Left renal pelvis (tissue), 4 donors: ENCODE measurements at regions not wholly inside any gene's neighbourhood (a gene's known extent, or its start where the extent isn't known, plus 50 kb on each side); places are given as distances from the start of the nearest gene placed in this dataset.

Experiments
- DNase-seq, 4 donors: peaks; one replicate each; pipeline ENCODE4 v3.0.0-alpha.2; 2013; ENCODE audit warnings: low read depth in 4 of 4, low spot score in 3 of 4

DNA sequence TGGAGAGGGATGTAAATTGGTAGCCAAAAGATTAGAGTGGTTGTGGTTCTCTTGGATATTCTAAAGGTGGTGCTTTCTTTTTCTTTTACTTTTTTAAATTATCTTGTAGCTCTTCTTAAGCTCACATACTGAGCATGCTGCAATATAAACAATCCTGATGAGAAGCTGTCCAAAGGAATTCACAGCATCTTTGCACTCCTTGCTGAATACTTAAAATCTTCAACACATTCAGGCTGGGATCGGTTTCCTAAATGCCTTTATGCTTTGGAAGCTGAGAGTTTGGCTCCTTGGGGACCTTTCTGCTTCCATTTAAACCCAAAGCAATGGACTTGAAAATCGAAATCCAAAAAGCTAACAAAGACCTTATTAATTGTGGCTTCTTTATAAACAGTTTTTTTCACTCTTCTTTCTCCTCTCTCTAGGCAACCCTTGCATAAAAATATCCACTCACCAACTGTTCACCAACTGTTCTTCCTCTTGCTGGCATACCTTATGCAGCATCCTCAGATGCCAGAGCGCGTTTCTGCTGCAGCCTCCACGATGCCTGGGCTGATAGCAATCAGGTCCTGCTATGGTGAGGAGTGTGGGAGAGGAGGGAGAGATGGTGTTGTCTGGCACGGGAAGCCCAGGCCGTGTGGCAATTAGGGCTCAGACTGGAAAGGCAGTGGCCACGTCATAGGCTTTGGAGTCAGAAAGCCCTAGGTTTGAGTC lies 535.8 kb upstream of the DAB1 start:
- DNase-seq = no peak

- no peak for DNase-seq
These were observed 533.7 kb upstream of the DAB1 start for GRCh38 chr1:57957576-57957975.

GRCh38 chr1:57951390-57951789 lies 527.5 kb upstream of the DAB1 start:
- DNase-seq = no peak

DNA sequence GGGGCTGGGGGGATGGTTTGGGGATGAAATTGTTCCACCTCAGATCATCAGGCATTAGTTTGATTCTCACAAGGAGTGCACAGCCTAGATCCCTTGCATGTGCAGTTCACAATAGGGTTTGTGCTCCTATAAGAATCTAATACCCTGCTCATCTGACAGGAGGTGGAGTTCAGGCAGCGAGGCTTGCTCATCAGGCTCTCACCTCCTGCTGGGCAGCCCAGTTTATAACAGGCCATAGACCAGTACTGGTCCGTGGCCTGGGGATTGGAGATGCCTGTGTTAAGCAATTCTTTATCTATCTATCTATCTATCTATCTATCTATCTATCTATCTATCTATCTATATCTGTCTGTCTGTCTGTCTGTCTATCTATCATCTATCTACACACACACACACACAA lies 525.3 kb upstream of the DAB1 start:
- no peak for DNase-seq

- no peak for DNase-seq
These were observed 523.6 kb upstream of the DAB1 start for GRCh38 chr1:57947471-57947870.

GRCh38 chr1:57945045-57945444 lies 521.2 kb upstream of the DAB1 start:
- DNase-seq = no peak

DNA sequence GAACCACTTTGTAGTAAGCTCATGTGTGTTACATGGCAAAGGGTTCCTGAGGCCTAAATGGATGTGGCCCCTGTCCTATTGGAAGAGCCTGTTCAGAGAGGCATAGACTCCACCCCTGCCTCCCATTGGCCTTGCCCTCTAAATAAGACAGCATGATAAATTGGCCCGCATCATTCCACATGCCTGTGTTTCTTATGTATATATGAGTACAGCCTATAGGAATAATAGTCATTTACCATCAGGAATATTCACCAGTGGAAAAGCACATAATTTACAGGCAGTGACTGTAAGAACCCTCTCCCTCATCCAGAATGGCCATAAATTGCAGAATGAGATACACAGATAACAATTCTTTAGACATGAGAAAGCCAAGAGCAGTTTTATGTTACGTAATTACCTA lies 519.5 kb upstream of the DAB1 start:
- no peak for DNase-seq

- DNase-seq = no peak
These were observed 510.9 kb upstream of the DAB1 start for GRCh38 chr1:57934745-57935144.

DNA sequence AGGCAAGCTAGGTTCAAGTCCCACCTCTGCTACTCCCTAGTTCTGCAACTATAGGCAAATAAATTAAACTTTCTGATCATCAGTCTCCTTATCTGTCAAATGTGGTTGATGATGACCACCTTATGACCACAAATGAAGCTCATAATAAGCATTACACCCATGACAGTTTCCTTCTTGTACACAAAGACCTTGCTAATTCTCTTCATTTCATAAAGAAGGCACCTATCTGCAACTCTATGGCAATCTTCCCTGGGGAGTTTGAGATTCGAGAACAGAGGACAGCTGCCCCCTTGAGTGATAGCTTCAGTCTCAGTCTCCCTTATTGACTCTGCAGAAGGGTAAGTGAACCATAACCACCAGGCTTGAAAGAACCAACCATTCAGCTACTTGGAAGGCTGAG lies 503.1 kb upstream of the DAB1 start:
- DNase-seq = no peak

DNA sequence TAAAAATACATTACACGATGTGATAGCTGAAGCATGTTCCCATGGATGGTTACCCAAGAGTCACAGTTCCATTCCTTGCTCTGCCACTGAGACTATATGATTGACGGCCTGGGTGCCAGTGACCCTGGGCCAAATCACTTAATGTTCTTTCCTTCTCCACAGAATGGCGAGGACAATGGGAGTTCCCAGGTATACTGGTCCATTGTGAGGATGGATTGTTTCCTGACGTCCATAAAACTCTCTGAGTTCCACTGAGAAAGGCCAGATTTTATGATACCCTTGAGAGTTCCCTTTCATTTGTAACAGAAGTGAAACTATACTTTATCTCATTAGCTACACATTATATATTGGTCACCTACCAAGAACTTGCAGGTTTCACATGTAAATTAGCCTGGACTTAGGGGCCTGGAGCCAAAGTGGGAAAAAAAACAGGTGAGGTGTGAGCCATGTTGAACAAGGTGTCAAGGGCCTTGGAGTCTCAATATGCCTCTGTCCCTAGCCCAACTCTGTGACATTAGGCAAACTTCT lies 502.2 kb upstream of the DAB1 start:
- no peak for DNase-seq

- no peak for DNase-seq
These were observed 501.4 kb upstream of the DAB1 start for GRCh38 chr1:57925226-57925625.

DNA sequence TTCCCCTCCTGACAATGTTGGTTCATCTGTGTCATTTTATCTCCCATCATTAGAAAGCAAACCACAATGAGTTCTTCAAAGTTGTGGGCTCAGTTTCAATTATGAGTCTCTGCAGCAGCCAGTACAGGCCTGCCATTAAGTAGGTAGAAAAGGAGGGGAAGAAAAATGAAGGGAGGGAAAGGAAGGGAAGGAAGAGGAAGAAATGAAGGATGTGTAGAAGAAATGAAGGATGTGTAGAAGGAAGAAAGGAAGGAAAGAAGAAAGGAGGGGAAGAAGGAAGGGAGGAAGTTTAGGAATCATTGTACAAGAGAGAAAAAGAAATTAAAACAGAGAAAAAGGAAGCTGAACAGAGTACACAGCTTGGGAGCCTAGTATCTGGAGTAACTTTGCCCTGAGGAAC lies 498.3 kb upstream of the DAB1 start:
- DNase-seq = no peak

DNA sequence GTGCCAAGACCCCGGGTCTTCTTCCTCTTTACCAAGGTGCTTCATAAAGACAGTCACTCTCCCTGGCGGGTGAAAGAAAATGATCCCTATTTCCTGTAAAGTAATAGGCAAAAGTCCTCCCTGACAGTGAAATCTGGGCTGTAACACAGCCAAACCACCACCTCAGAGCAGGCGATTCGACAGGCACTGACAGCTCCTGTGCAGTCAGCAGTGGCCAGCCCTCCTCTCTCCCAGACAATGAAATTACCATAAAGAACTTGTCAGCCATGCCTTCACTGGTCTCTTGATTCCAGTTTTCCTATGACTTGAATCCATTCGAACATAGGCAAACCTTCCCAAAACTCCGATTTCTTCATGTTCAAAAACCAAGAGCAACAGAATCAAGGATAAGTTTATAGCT lies 492.2 kb upstream of the DAB1 start:
- DNase-seq = no peak

- no peak for DNase-seq
These were observed 487.6 kb upstream of the DAB1 start for GRCh38 chr1:57911427-57911826.

GRCh38 chr1:57910782-57911181 lies 486.9 kb upstream of the DAB1 start:
- DNase-seq = no peak

- DNase-seq = no peak
These were observed 486.4 kb upstream of the DAB1 start for GRCh38 chr1:57910305-57910704.

DNA sequence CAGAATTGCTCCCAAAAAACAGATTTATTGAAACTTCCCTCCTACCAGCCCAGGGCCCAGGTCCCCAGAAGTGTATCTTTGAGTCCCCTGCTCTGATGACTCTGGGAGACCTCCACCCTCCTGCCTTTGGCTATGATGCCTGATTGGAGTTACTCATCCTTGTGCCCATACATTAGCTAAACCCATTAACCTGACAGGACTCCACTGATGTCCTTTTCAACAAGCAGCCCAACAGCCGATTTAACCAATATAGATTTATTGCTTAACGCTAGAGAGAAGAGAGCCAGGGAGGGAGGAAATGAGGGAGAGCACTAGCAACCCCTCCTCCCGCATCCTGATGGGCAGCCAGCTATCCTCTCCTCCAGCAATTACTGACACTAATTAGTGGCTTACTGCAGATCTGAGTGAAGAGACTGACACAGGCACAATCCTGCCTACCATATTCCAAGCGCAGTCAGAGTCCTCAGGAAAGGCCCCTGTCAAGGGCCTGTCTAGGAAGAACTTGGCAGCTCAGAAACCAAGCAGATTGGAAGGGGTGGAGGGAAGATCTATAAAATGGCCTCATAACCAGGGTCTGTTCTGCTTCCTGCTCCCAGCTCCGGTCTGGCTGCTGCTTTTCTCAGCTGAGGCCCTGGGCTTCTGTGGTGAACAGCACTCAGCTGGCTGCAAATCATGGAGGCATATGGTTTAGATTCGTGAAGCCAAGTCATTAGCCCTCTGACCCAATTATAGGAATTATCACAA lies 484.5 kb upstream of the DAB1 start:
- DNase-seq = no peak

GRCh38 chr1:57901208-57901919 lies 477.5 kb upstream of the DAB1 start:
- DNase-seq = no peak

- no peak for DNase-seq
These were observed 474.7 kb upstream of the DAB1 start for GRCh38 chr1:57898531-57898930.

DNA sequence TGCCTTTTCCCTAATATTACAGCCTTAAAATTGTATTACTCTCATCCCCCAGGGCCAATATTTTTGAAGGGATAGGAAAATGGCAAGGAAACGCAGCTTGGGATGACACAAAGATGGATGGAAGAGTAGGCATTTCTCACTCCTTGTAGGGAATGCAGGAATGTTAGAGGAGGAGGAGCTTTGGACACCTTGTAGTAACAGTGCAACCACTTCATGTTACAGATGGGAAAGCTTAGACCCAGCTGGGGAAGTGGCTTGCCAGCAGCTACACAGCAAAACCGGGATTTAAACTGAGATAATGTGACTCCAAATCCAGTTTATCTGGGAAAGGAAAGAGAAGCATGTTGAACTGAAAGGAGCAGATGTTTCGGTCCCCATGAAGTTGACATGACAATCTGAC lies 473.7 kb upstream of the DAB1 start:
- no peak for DNase-seq

- no peak for DNase-seq
These were observed 470.5 kb upstream of the DAB1 start for GRCh38 chr1:57894315-57894714.
